ENCODE measurements at regions not wholly inside any gene's neighbourhood (a gene's known extent, or its start where the extent isn't known, plus 50 kb on each side); places are given as distances from the start of the nearest gene placed in this dataset.

DNA sequence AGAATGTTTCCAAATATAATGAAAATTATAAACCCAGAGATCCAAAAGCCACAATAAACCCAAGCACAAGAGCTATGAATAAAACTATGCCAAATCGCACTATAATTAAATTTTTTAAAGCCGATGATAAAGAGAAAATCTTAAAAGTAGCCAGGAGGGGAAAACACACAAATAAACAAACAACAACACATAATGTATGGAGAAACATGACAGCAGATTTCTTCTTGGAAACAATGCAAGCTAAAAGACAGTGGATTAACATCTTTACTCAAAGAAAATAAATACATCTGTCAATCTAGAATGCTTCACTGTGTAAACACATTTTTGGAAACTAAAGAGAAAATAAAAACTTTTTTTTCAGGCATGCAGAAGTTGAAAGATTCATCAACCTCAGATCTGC is 53.0 kb upstream of the SMOX start:
- no peak for DNase-seq

DNA sequence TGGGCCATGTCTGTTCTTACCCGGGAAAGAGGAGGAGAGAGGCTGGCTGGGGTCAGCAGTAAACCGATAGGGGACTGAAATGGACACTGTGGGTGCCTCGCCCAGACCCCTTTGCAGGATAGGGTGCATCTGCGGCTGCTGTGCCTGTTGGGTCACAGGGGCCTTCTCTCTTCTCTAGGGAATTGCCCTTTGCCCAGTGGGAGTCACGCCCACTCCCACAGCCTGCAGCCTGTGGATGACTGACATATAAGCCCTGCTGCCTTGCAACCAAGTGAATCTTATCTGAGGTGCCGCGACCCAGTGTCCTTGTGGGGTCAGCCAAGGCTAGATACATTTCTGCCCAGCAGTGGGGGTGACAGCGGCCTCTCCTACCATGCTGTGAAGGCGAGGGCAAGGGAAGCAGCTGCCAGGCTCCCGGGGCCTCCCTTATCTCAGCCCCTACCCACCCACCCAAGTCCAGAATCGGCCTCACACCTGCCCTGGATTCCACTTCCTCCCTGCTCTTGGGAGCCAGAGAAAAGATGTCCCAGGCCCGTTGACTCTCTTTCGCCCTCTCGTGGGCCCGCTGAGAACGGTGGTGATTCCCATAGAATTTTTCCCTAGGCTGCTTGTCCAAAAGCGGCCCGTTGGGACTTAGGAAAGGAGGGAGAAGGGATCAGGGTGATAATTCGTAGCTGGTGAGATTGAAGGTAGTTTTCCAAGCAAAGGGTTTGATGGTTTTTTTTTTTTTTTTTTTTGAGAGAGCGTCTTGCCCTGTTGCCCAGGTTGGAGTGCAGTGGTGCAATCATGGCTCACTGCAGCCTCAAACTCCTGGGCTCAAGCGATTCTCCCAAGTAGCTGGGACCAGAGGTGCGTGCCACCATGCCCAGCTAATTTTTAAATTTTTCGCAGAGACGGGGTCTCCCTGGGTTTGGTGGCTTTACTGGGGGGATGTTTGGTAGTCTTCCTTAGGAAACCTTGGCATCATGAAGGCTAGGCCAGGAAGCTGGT is 56.8 kb upstream of the SMOX start:
- peak; percentile 36 for DNase-seq

GRCh38 chr20:4090756-4091489 is 57.7 kb upstream of the SMOX start:
- no peak for DNase-seq

GRCh38 chr20:4089756-4090487 is 58.7 kb upstream of the SMOX start:
- no peak for DNase-seq

DNA sequence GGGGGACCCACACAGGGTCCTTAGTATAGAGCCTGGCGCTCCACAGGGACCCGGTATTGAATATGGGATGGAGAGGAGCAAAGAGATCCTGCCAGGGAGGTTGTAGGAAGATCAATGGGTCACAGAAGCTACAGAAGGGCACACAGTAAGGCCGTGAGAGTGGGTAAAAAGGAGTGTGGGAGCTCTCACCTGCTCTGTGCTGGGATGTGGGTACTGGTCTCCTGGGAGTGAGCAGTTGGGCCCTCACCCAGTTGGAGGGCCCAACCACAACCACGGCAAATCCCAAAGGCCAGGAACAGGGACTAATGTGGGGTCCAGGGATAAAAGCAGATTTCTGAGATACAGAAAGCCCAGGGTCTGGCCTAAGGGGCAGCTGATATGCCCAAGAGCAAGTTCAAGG is 59.9 kb upstream of the SMOX start:
- no peak for DNase-seq

GRCh38 chr20:4087923-4088322 is 60.7 kb upstream of the SMOX start:
- DNase-seq, result no peak

- no peak for DNase-seq
Measured at GRCh38 chr20:4086771-4087687, 61.6 kb upstream of the SMOX start.

- DNase-seq, result no peak
Measured at GRCh38 chr20:4084721-4085120, 63.9 kb upstream of the SMOX start.

- no peak for DNase-seq
Measured at GRCh38 chr20:4084096-4084495, 64.5 kb upstream of the SMOX start.

GRCh38 chr20:4083098-4083865 is 65.3 kb upstream of the SMOX start:
- no peak for DNase-seq

DNA sequence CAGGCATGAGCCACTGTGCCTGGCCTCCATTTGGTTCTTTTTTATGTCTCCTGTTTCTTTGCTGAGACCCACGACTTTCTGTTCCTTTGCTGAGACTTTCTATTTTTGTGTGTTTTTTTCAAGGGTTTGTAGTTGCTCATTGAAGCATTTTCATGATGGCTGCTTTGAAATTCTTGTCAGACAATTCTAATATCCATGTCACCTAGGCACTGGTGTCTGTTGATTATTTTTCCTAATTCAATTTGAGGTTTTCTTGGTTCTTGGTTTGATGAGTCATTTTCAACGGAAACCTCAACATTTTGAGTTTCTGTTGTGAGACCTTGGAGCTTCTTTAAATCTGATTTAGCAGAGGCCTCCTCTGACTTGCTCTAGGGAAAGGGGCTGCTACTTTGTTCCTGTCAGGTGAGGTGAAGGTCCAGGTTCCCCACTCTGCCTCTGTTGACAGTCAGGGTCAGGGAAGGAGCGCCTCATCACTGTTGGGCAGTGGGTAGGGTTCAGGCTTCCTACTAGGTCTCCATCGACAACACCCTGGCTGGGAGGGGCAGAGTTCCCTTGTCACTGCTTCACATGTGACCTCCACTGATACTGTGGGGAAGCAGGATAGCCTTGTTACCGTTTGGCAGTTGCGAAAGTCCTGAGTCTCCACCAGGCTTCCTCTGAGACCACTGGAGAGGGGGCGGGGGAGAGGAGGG is 66.1 kb upstream of the SMOX start:
- DNase-seq, result peak; percentile 38

- DNase-seq, result no peak
Measured at GRCh38 chr20:4081421-4081820, 66.1 kb upstream of the RNF24 start.

GRCh38 chr20:4076671-4077070 is 61.3 kb upstream of the RNF24 start:
- no peak for DNase-seq

- DNase-seq, result no peak
Measured at GRCh38 chr20:4076033-4076432, 60.7 kb upstream of the RNF24 start.

- no peak for DNase-seq
Measured at GRCh38 chr20:4074877-4075455, 59.6 kb upstream of the RNF24 start.

GRCh38 chr20:4073852-4074741 is 58.7 kb upstream of the RNF24 start:
- no peak for DNase-seq

- no peak for DNase-seq
Measured at GRCh38 chr20:4071178-4071693, 55.9 kb upstream of the RNF24 start.

DNA sequence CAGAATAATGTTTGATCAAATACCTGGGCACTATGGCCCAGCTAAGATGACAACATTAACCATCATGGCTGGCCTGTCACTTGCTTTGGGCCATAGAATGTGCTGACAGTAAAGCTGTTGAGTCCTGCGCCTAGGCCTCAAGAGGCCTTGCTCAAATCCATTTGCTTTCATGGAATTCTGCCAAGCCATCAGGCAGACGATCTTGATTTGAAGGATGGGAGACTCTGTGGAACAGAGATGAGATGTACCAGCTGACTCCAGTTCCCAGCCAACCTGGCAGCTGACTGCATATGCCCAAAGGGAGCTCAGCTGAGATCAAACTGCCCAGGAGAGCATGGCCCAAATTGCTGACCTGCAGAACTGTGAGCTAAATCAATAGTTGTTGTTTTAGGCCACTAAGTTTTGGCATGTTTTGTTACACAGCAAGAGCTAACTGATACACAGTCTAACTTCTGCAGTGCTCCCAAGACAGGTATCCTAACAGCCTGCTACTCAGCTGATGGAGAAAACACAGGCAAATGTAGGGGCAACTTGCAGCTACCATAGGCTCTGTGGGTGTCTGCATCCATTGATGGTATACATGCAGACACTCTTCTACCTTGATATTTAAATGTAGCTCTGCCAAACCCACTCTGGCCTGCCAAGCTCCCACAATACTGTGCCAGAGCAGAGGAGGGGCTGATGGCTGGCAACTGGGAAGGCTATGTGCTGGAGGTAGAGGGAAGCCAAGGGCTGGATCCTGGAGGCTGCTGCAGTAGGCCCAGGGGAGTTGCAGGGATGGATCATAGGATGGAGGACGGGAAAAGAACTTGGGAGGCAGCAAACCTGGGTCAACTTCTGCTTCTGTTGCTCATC is 55.2 kb upstream of the RNF24 start:
- no peak for DNase-seq
